ENCODE measurements at regions not wholly inside any gene's neighbourhood (a gene's known extent, or its start where the extent isn't known, plus 50 kb on each side); places are given as distances from the start of the nearest gene placed in this dataset.

DNA sequence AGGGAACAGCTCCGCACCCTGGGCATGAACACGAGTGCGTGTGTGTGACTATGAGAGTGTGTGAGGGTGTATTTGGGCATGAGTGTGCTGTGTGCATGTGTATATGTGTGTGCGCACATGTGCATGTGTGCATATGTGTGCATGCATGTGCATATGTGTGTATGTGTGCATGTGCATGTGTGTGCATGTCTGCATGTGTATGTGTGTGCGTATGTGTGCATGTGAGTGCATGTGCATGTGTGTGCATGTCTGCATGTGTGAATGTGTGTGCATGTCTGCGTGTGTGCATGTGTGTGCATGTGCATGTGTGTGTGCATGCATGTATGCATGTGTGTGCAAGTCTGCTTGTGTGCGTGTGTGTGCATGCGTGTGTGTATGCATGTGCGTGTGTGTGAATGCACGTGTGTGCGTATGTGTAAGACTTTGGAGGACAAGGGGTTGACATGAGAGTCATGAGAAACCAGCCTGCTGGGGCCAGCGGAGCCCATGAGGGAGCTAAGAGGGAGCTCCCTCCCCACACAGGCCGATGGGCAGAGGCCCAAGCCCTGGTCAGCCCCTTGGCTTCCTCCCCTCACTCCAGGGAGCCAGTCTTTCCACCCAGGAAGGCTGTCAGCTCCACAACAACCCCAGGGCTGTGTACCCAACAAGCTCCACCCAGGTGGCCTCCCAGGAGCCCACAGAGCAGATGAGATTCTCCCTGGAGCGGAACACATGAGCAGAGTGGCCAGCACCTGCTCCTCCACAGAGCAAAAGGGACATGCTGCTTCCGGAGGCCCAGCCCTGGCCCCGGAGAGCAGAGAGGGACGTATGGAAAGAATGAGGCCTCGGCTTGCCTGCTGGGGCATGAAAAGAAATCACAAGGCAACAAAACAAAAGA lies 142.5 kb upstream of the PPP2R2D start:
- no peak for TF ChIP-seq POLR2AphosphoS5 (IDR thresholded peaks at IDR 0.05)
- TF ChIP-seq POLR2A (IDR thresholded peaks at IDR 0.05), result no peak
- TF ChIP-seq, protein P1, sequence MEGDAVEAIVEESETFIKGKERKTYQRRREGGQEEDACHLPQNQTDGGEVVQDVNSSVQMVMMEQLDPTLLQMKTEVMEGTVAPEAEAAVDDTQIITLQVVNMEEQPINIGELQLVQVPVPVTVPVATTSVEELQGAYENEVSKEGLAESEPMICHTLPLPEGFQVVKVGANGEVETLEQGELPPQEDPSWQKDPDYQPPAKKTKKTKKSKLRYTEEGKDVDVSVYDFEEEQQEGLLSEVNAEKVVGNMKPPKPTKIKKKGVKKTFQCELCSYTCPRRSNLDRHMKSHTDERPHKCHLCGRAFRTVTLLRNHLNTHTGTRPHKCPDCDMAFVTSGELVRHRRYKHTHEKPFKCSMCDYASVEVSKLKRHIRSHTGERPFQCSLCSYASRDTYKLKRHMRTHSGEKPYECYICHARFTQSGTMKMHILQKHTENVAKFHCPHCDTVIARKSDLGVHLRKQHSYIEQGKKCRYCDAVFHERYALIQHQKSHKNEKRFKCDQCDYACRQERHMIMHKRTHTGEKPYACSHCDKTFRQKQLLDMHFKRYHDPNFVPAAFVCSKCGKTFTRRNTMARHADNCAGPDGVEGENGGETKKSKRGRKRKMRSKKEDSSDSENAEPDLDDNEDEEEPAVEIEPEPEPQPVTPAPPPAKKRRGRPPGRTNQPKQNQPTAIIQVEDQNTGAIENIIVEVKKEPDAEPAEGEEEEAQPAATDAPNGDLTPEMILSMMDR (IDR thresholded peaks at IDR 0.05), result no peak
- H3K4me3 ChIP-seq, result no peak overlapping the region
- WGBS, result 71% methylated on average over 18 of the region's 18 CpGs
- no peak for DNase-seq (ENCODE audit: low spot score)
- H3K4me1 ChIP-seq (replicated peaks), result no peaks in the 10 kb centered on the region
- H3K27me3 ChIP-seq (replicated peaks; ENCODE audit: insufficient read depth), result no peaks in the 10 kb centered on the region
- no peaks in the 10 kb centered on the region for H3K9me3 ChIP-seq
- H3K27ac ChIP-seq, result no peak overlapping the region
- no peaks in the 10 kb centered on the region for H3K36me3 ChIP-seq
- intact Hi-C loops (cut with DNase I), result no loop called here

DNA sequence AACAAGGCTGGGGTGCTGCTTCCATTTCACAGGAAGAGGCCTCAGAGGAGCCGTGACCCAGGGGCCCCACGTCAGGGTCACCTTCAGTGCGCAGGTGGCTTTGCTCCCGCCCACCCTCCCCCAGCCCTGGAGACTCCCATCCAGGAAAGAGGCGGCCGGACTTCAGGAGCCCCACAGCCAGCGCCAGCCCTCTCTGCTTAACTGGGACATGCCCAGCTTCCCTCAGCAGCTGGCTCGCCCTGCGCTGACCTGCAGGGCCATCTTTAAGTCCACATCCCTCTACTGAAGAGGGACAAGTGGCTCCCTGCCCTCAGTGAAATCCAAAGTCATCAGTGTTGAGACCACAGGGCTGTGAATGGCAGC lies 141.9 kb upstream of the PPP2R2D start:
- TF ChIP-seq POLR2AphosphoS5 (IDR thresholded peaks at IDR 0.05) (no peak), POLR2A (IDR thresholded peaks at IDR 0.05) (no peak)
- TF ChIP-seq, protein P1 (IDR thresholded peaks at IDR 0.05), result no peak
- H3K36me3 ChIP-seq, result no peaks in the 10 kb centered on the region
- intact Hi-C loops (cut with DNase I), result no loop called here
- no peaks in the 10 kb centered on the region for H3K4me1 ChIP-seq (replicated peaks)
- 72% methylated on average over 9 of the region's 9 CpGs for WGBS
- H3K9me3 ChIP-seq, result no peaks in the 10 kb centered on the region
- no peak overlapping the region for H3K4me3 ChIP-seq
- DNase-seq (ENCODE audit: low spot score), result no peak
- H3K27ac ChIP-seq, result no peak overlapping the region
- H3K27me3 ChIP-seq (replicated peaks; ENCODE audit: insufficient read depth), result no peaks in the 10 kb centered on the region

DNA sequence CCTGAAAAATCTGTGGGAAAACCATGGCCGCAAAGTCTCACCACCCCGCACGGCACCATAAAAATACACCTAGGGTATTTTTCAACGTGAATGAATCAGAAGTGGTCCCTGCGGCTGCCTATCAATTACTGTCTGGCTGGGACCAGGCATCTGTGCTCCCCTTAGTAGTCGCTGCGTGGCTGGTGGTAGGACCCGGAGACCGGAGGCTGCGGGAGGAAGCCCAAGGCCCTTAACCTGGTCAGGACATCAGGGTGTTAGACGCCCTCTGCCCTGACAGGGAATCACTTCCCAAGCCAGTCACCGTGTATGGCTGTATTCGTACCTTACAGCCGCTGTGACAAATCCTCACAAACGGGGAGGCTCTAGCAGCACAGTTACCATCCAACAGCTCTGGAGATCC lies 141.5 kb upstream of the PPP2R2D start:
- TF ChIP-seq POLR2A (IDR thresholded peaks at IDR 0.05) (no peak), POLR2AphosphoS5 (IDR thresholded peaks at IDR 0.05) (no peak)
- TF ChIP-seq, protein P1 (IDR thresholded peaks at IDR 0.05), result no peak
- no peak for DNase-seq (ENCODE audit: low spot score)
- no peak overlapping the region for H3K27ac ChIP-seq
- intact Hi-C loops (cut with DNase I), result no loop called here
- H3K9me3 ChIP-seq, result no peaks in the 10 kb centered on the region
- WGBS, result 93% methylated on average over 15 of the region's 15 CpGs
- no peaks in the 10 kb centered on the region for H3K36me3 ChIP-seq
- no peaks in the 10 kb centered on the region for H3K4me1 ChIP-seq (replicated peaks)
- no peak overlapping the region for H3K4me3 ChIP-seq
- no peaks in the 10 kb centered on the region for H3K27me3 ChIP-seq (replicated peaks; ENCODE audit: insufficient read depth)

DNA sequence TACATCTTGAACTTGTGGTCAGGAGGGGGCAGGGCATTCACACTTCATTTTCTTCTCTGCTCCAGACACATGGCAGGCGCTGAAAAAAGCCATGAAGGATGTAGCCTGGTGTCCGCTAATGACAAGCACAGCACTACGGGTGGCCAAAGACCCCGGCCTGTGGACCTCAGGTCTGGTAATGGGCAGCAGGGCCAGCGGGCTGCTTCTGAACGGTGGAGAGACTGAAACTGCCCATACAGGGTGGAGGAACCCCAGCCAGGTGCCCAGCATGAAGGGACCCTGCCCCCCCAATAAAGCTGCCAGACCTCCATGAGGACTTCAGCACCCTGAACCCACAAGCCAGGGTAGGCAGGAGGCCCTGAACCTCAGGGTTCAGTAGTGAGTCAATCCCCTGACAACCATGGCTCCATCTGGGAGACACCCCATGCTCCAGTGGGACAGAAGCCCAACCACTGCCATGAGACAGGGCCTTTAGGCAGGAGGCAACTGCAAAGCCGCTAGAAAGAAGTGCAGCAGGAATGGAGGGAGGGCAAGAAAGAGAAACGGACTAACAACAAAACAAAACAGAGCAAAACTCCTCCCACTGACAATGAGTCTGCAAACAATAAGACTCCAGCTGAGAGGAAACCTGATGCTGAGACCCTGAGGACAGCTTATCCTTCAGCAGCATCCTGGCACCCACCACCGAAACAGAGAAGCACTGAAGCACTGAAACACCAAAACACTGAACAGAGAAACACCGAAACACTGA lies 140.2 kb upstream of the PPP2R2D start:
- WGBS, result 80% methylated on average over 10 of the region's 10 CpGs
- no peaks in the 10 kb centered on the region for H3K36me3 ChIP-seq
- DNase-seq (ENCODE audit: low spot score), result no peak
- H3K4me1 ChIP-seq (replicated peaks), result no peaks in the 10 kb centered on the region
- TF ChIP-seq POLR2AphosphoS5 (IDR thresholded peaks at IDR 0.05), result no peak
- no peak for TF ChIP-seq POLR2A (IDR thresholded peaks at IDR 0.05)
- TF ChIP-seq, protein P1 (IDR thresholded peaks at IDR 0.05), result no peak
- no peaks in the 10 kb centered on the region for H3K9me3 ChIP-seq
- H3K27me3 ChIP-seq (replicated peaks; ENCODE audit: insufficient read depth), result no peaks in the 10 kb centered on the region
- H3K27ac ChIP-seq, result no peak overlapping the region
- intact Hi-C loops (cut with DNase I), result no loop called here
- no peak overlapping the region for H3K4me3 ChIP-seq
